Heart left ventricle (tissue), 16 donors: ENCODE measurements at regions not wholly inside any gene's neighbourhood (a gene's known extent, or its start where the extent isn't known, plus 50 kb on each side); places are given as distances from the start of the nearest gene placed in this dataset.

Source experiments
- ATAC-seq, 4 donors: fragments of 200-7000 bp; cut with Tn5 transposase; one replicate each; pipeline ENCODE4 v1.9.1; 2020 to 2022; ENCODE audit warnings: moderate library complexity in 4 of 4, mild to moderate bottlenecking in 3 of 4, moderate number of reproducible peaks in 1 of 4
- DNase-seq, 5 donors: peaks; one replicate each; pipeline ENCODE4 v3.0.0-alpha.2; 2020
- H3K27ac ChIP-seq, 12 donors: fragments of 200-600 bp; sonication (generic) in 4 of 12; one replicate each; pipeline versions ENCODE4 v1.5.0 to v1.8.0; 2016 to 2022; ENCODE audit warnings: mild to moderate bottlenecking in 2 of 12
- H3K27me3 ChIP-seq, 9 donors: fragments of 200-600 bp; sonication (generic) in 2 of 9; one replicate each; pipeline versions ENCODE4 v1.5.1 to v1.8.0; 2016 to 2022; ENCODE audit warnings: mild to moderate bottlenecking in 3 of 9
- H3K36me3 ChIP-seq, 9 donors: fragments of 200-600 bp; sonication (generic) in 2 of 9; one replicate each; pipeline versions ENCODE4 v1.5.0 to v1.8.0; 2018 to 2022; ENCODE audit warnings: mild to moderate bottlenecking in 2 of 9
- H3K4me1 ChIP-seq, 12 donors: fragments of 200-600 bp; sonication (generic) in 4 of 12; one replicate each; pipeline versions ENCODE4 v1.5.0 to v1.8.0; 2016 to 2022; ENCODE audit warnings: mild to moderate bottlenecking in 3 of 12
- H3K4me3 ChIP-seq, 12 donors: fragments of 200-600 bp; sonication (generic) in 4 of 12; one replicate each; pipeline versions ENCODE4 v1.5.0 to v1.8.0; 2017 to 2022; ENCODE audit warnings: mild to moderate bottlenecking in 9 of 12, moderate library complexity in 4 of 12
- H3K9me3 ChIP-seq, 12 donors: fragments of 200-600 bp; sonication (generic) in 4 of 12; one replicate each; pipeline versions ENCODE4 v1.5.0 to v1.8.0; 2016 to 2022; ENCODE audit warnings: mild to moderate bottlenecking in 1 of 12
- CTCF ChIP-seq, 12 donors: fragments of 200-600 bp; sonication (generic) in 4 of 12; IDR thresholded peaks; one replicate each; pipeline versions ENCODE4 v1.5.0 to v1.8.0; 2018 to 2022; ENCODE audit warnings: antibody characterized with exemption in 12 of 12, mild to moderate bottlenecking in 5 of 12
- POLR2A ChIP-seq, 2 donors: fragments of 450-650 bp; IDR thresholded peaks; one replicate each; pipeline ENCODE4 v1.6.1; 2017; ENCODE audit warnings: antibody characterized with exemption in 2 of 2, mild to moderate bottlenecking in 2 of 2, moderate library complexity in 2 of 2
- WGBS, 4 donors: extraction: QIAGEN DNeasy Blood & Tissue Kit in 2 of 4; methylation state at CpG; one replicate each; pipeline versions ENCODE4 v1.1.5 to v1.1.7; 2013 to 2018; 5-methylcytosine and 5-hydroxymethylcytosine counted together
- intact Hi-C, 10 donors: fragments of 100-400 bp; cut with DNase I; formaldehyde crosslinking; loops; one replicate each; pipeline versions ENCODE4 v1.11.1 to v1.14.2; 2022
- donor health status: ischemic (EF 13 %, LVEDD 7.1; RV severe dilation, severe dysfunction).
- donor health status: healthy with polysubstance abuse.
- donor health status: DM: no; HTN: yes; CAD: no.
- donor health status: DM: no; HTN: no; CAD: no.
- donor health status: ischemic (EF 25% LVEDD 6.9; RV normal size, moderate dysfunction).
- donor health status: ischemic (EF 25% LVEDD 5.7; RV mildly dilated, moderate dysfunction).
- donor health status: healthy.
- donor health status: DM: yes; HTN: yes; CAD: no.
- donor health status: ischemic (EF 35%, LVEDD 5.7; RV mildly dilated, moderate dysfunction).
- donor health status: nonischemic (EF 11% LVEDD 7.7; RV severe dilation, severe dysfunction).
- donor health status: DM: yes; HTN: yes; CAD: no.
- donor health status: PGD.
- donor health status: ischemic (EF 29% LVEDD 5.4; RV normal size, mild dysfunction).
- donor health status: nonischemic (EF 23%, LVEDD 6.1; RV moderate dilation, normal function).

DNA sequence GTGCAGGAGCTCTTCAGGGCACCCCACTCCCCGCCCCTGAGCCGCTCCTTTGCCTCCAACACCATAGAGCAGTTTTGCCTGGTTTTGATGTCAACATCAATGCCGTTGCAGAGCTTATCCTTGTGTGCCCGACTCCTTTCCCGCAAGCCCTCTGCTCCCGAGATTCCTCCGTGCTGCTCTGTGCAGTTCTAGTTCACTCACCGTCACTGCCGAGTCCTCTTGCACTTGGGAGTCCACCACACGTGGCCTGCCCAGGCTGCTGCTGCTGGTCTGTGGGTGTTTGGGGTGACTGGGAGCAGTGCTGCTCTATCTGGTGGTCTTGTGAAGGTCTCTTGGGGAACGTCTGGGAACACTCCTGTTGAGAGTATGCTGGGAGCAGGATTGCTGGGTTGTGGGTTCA is 63.8 kb upstream of the ANO1 start:
- no peaks in the 10 kb centered on the region for H3K9me3 ChIP-seq
- WGBS, 4 donors, result 85 to 89% (median 88%) methylated on average over 11 of the region's 11 CpGs
- no peak for ATAC-seq

DNA sequence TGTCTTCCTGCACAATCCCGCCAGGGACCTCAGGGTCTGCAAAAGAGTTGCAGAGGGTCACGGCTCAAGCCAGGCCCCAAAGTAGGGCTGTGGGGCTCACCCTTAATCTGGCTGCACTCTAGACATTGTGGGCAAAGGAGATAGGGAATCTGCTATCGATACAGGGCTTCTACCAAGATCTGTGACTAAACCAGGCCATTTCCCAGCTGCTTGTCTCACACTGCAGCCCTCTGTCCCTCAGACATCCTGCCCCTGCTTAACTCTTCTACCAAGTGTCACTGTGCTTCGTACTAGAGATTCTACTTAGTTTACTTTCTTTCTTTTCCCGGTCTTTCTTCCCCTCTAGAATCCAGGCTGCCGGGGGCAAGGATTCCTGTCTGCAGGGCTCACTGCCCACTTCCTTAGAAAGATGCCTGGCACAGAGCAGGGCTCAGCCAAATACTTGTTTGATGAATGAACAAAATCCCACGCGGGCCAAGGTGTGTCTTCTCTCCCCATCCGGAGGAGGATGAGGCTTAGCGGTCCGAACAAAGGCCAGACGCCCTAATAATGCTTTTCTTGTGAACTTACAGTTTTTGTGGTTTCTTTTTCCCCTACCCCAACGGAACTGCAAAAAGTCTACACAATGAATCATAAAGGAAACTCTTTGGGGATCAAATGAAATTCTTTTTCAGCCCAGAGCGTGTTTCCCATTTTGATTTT is 61.3 kb upstream of the ANO1 start:
- intact Hi-C loops, result loop anchor here in 1 of 10 donors (5.0 kb wide), 1 partner anchor 60 kb away; the partner anchor contains the start of gene ANO1
- Histone ChIP-seq H3K4me1 (peaks cover 0 to 31% (median 4%) of the 10 kb centered on the region in 12 donors), H3K9me3 (no peaks in the 10 kb centered on the region), H3K27me3 (no peaks in the 10 kb centered on the region), H3K27ac (peak overlapping the region in 5 of 12 donors; percentile 27 to 57 (median 49)), H3K36me3 (no peaks in the 10 kb centered on the region), H3K4me3 (no peak overlapping the region)
- TF ChIP-seq CTCF (IDR thresholded peaks at IDR 0.05) (no peak), POLR2A (IDR thresholded peaks at IDR 0.05) (no peak)
- ATAC-seq, result no peak
- WGBS, 4 donors, result 48 to 58% (median 55%) methylated on average over 14 of the region's 14 CpGs
- no peak for DNase-seq

More for the DNA sequence above, 63.8 kb upstream of the ANO1 start:
- no peaks in the 10 kb centered on the region for H3K27me3 ChIP-seq
- no peak for DNase-seq
- H3K4me1 ChIP-seq, result peaks cover 0 to 17% (median 0%) of the 10 kb centered on the region in 12 donors
- H3K4me3 ChIP-seq, result no peak overlapping the region
- H3K36me3 ChIP-seq, result no peaks in the 10 kb centered on the region
- no peak for TF ChIP-seq POLR2A (IDR thresholded peaks at IDR 0.05)
- TF ChIP-seq CTCF (IDR thresholded peaks at IDR 0.05), result no peak
- intact Hi-C loops, result no loop called here
- no peak overlapping the region for H3K27ac ChIP-seq

DNA sequence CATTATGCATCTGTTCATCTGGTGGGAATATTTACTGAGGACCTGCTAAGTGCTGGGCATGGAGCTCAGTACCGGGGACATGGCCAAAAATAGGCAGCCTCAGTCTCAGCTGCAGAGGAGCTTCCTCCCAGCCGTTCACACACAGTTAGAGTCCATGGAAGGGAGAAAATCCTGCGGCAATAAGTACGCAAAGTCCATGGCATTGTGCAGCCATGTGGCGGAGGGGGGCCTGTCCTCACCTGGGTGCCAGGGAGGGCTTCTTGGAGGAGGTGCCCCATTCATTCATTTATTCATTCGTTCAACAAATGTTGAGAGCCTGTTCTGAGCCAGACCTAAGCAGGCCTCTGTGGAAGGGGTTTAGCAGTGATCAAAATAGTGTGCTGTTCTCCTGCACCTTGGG is 59.3 kb upstream of the ANO1 start:
- no peak for DNase-seq
- H3K4me3 ChIP-seq, result no peak overlapping the region

More for the DNA sequence above, 59.3 kb upstream of the ANO1 start:
- intact Hi-C loops, result loop anchor here in 1 of 10 donors (5.0 kb wide), 1 partner anchor 58 kb away; the partner anchor contains the start of gene ANO1
- no peaks in the 10 kb centered on the region for H3K27me3 ChIP-seq
- ATAC-seq, result no peak
- WGBS, 4 donors, result 76 to 87% (median 83%) methylated on average over 6 of the region's 6 CpGs
- no peaks in the 10 kb centered on the region for H3K9me3 ChIP-seq
- no peaks in the 10 kb centered on the region for H3K36me3 ChIP-seq
- TF ChIP-seq CTCF (IDR thresholded peaks at IDR 0.05), result no peak
- no peak for TF ChIP-seq POLR2A (IDR thresholded peaks at IDR 0.05)
- peak overlapping the region in 2 of 12 donors; percentile 48 to 85 for H3K27ac ChIP-seq
- H3K4me1 ChIP-seq, result peaks cover 0 to 31% (median 4%) of the 10 kb centered on the region in 12 donors
